Esophagus muscularis mucosa (tissue), 4 donors: ENCODE measurements at regions not wholly inside any gene's neighbourhood (a gene's known extent, or its start where the extent isn't known, plus 50 kb on each side); places are given as distances from the start of the nearest gene placed in this dataset.

Source experiments
- DNase-seq: peaks from one replicate; pipeline ENCODE4 v3.0.0-alpha.2; 2017; ENCODE audit errors: extremely low spot score
- H3K27ac ChIP-seq, 4 donors: fragments of 200-600 bp; sonication (generic); replicated peaks in 1 of 4; 1 replicate in 3 of 4; 2 replicates in 1 of 4; pipeline ENCODE4 v1.5.1; 2016 to 2019; ENCODE audit warnings: mild to moderate bottlenecking in 1 of 4
- H3K27me3 ChIP-seq, 4 donors: fragments of 200-600 bp; sonication (generic); one replicate each; pipeline versions ENCODE4 v1.5.1 to v1.6.0; 2016 to 2019
- H3K36me3 ChIP-seq, 4 donors: fragments of 200-600 bp; sonication (generic); one replicate each; pipeline ENCODE4 v1.5.1; 2016 to 2019
- H3K4me1 ChIP-seq, 4 donors: fragments of 200-600 bp; sonication (generic); one replicate each; pipeline ENCODE4 v1.5.1; 2016 to 2019
- H3K4me3 ChIP-seq, 4 donors: fragments of 200-600 bp; sonication (generic); 1 replicate in 2 of 4; 2 replicates in 2 of 4; pipeline ENCODE4 v1.5.1; 2016 to 2019; ENCODE audit warnings: mild to moderate bottlenecking in 4 of 4, moderate library complexity in 1 of 4
- H3K9me3 ChIP-seq, 4 donors: fragments of 200-600 bp; sonication (generic); 1 replicate in 3 of 4; 2 replicates in 1 of 4; pipeline ENCODE4 v1.5.1; 2016 to 2019
- CTCF ChIP-seq, 3 experiments: fragments of 200-600 bp in 2 of 3; fragments of 450-650 bp in 1 of 3; sonication (generic) in 2 of 3; IDR thresholded peaks; one replicate each; pipeline ENCODE4 v1.5.1; 2017 to 2019; ENCODE audit warnings: antibody characterized with exemption in 3 of 3, mild to moderate bottlenecking in 2 of 3, moderate library complexity in 1 of 3
- EP300 ChIP-seq: sonication (generic); formaldehyde crosslinking; IDR thresholded peaks from one replicate; pipeline ENCODE4 v1.6.1; 2017; ENCODE audit warnings: antibody characterized with exemption
- POLR2A ChIP-seq: fragments of 450-650 bp; IDR thresholded peaks from one replicate; pipeline ENCODE4 v1.6.1; 2017; ENCODE audit warnings: antibody characterized with exemption, moderate library complexity, mild to moderate bottlenecking, low read depth
- POLR2AphosphoS5 ChIP-seq, 2 donors: sonication (generic); formaldehyde crosslinking; IDR thresholded peaks; one replicate each; pipeline ENCODE4 v1.6.1; 2017; ENCODE audit warnings: antibody characterized with exemption in 2 of 2
- WGBS: methylation state at CpG from one replicate; pipeline ENCODE4 v1.1.5; 2018; 5-methylcytosine and 5-hydroxymethylcytosine counted together
- intact Hi-C: fragments of 100-400 bp; cut with DNase I; formaldehyde crosslinking; loops from one replicate; pipeline ENCODE4 v1.15.1; 2023

GRCh38 chr4:176538217-176538925 lies 218.6 kb downstream of the SPCS3 start:
- H3K4me1 ChIP-seq, result peaks cover 0 to 12% (median 10%) of the 10 kb centered on the region in 4 donors
- H3K4me3 ChIP-seq, result no peak overlapping the region
- intact Hi-C loops, result no loop called here
- no peaks in the 10 kb centered on the region for H3K36me3 ChIP-seq
- TF ChIP-seq POLR2A (no peak), POLR2AphosphoS5 (IDR thresholded peaks at IDR 0.05) (no peak), EP300 (no peak), CTCF (IDR thresholded peaks at IDR 0.05) (no peak)
- H3K9me3 ChIP-seq, result no peaks in the 10 kb centered on the region
- H3K27ac ChIP-seq, result peak overlapping the region in 1 of 4 donors; percentile 5
- WGBS, result 56% methylated on average over 4 of the region's 4 CpGs
- DNase-seq, result no peak
- H3K27me3 ChIP-seq, result no peaks in the 10 kb centered on the region

DNA sequence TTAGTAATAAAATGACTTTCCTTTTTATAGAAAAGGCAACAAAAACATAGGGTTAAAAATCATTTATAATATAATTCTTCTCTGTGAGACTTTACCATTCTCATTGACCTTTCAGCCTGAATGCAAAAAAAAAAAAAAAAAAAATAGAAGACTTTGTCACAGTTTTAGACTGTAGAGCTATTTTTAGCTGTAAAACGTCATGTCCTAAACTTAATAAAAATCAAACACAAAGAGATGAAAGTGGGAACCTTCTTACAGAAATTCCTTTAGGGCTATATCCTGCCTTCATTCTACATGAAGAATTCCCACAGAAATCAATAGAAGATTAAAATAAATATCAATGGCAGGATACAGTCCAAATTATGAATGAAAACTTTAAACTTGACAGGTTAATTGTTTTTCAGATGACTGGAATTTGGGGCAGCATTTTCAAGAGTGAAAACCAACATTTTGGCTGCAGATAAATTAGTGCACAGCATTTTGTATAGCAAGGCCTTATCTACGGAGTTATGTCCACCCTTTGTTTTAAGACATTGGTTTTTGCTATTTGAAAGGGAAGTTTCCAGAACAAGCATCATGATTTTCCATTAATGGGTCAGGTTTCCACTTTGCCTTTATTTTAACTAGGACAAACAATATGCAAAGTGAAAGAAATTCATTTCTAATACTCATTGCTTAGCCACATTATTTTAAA lies 219.5 kb downstream of the SPCS3 start:
- DNase-seq, result no peak
- Histone ChIP-seq H3K27ac (no peak overlapping the region), H3K9me3 (no peaks in the 10 kb centered on the region), H3K4me3 (no peak overlapping the region), H3K36me3 (no peaks in the 10 kb centered on the region), H3K27me3 (no peaks in the 10 kb centered on the region), H3K4me1 (peaks cover 0 to 12% (median 10%) of the 10 kb centered on the region in 4 donors)
- 51% methylated on average over 2 of the region's 2 CpGs for WGBS
- TF ChIP-seq EP300 (no peak), POLR2A (no peak), CTCF (IDR thresholded peaks at IDR 0.05) (no peak), POLR2AphosphoS5 (IDR thresholded peaks at IDR 0.05) (no peak)
- intact Hi-C loops, result no loop called here

DNA sequence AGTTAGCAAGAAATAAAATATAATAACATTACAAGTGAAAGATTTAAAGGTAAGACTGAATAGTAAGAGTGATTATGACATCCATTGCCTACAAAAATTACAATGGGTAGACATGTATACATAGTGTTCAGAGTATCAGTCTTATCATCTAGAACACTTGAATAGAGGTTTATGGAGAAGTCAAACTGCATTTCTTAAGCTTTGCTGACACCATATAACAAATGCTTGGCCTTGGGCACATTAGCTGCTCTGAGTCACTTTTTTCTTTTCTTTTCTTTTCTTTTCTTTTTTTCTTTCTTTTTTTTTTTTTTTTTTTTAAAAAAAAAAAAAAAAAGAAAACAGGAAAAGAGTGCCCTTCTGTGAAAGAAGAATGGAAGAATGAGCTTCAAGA lies 220.0 kb downstream of the SPCS3 start:
- no peaks in the 10 kb centered on the region for H3K36me3 ChIP-seq
- intact Hi-C loops, result no loop called here
- no peak overlapping the region for H3K27ac ChIP-seq
- peaks cover 0 to 12% (median 10%) of the 10 kb centered on the region in 4 donors for H3K4me1 ChIP-seq
- TF ChIP-seq POLR2AphosphoS5 (IDR thresholded peaks at IDR 0.05) (no peak), EP300 (no peak), POLR2A (no peak), CTCF (IDR thresholded peaks at IDR 0.05) (no peak)
- H3K27me3 ChIP-seq, result no peaks in the 10 kb centered on the region
- DNase-seq, result no peak
- H3K4me3 ChIP-seq, result no peak overlapping the region
- H3K9me3 ChIP-seq, result no peaks in the 10 kb centered on the region

DNA sequence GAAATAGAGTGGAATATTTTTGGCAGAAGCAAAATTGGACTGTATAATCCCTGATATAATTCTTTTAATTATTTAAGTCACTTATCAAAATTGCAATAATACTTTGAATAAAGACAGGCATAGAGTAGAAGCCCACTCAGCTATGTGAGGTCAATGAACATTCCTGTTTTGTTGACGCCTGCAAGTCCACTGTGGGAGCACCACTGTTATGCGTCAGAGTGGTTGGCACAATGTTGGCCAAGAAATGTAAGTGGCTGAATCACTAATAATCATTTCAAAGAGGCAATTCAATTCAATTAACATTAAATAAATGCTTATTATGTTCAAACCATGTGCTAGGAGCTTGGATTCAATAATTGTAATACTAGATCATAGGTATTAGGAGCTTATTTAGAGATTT lies 221.0 kb downstream of the SPCS3 start:
- no peaks in the 10 kb centered on the region for H3K36me3 ChIP-seq
- intact Hi-C loops, result no loop called here
- no peak overlapping the region for H3K4me3 ChIP-seq
- TF ChIP-seq EP300 (no peak), CTCF (IDR thresholded peaks at IDR 0.05) (no peak), POLR2AphosphoS5 (IDR thresholded peaks at IDR 0.05) (no peak), POLR2A (no peak)
- H3K27ac ChIP-seq, result no peak overlapping the region
- 97% methylated on average over 2 of the region's 2 CpGs for WGBS
- peaks cover 0 to 12% (median 10%) of the 10 kb centered on the region in 4 donors for H3K4me1 ChIP-seq
- H3K27me3 ChIP-seq, result no peaks in the 10 kb centered on the region
- no peaks in the 10 kb centered on the region for H3K9me3 ChIP-seq
- DNase-seq, result no peak
